GM23338 (cell line): ENCODE measurements at regions not wholly inside any gene's neighbourhood (a gene's known extent, or its start where the extent isn't known, plus 50 kb on each side); places are given as distances from the start of the nearest gene placed in this dataset.
"Not testable (repeated sequence)": the region's sequence is repeated elsewhere in the genome, so short reads cannot be mapped to it uniquely, and the experiment has no call there.

Experiments
- ATAC-seq: fragments of 200-7000 bp; cut with Tn5 transposase; 3 replicates; pipeline ENCODE4 v1.9.1; 2020
- DNase-seq: peaks from one replicate; pipeline ENCODE4 v3.0.0-alpha.2; 2015; ENCODE audit warnings: low spot score
- H2AFZ ChIP-seq: fragments of 200-600 bp; sonication (generic); 2 replicates; pipeline ENCODE4 v1.8.0; 2016; ENCODE audit warnings: antibody characterized with exemption, mild to moderate bottlenecking, moderate library complexity
- H3F3A ChIP-seq: fragments of 200-600 bp; sonication (generic); replicated peaks from 2 replicates; pipeline ENCODE4 v1.8.0; 2017; ENCODE audit warnings: antibody characterized with exemption, mixed run types, low read depth
- H3K27ac ChIP-seq: fragments of 200-600 bp; sonication (generic); 2 replicates; pipeline ENCODE4 v1.6.1; 2016; ENCODE audit warnings: low read depth
- H3K27me3 ChIP-seq: fragments of 200-600 bp; sonication (generic); 2 replicates; pipeline ENCODE4 v1.8.0; 2016; ENCODE audit warnings: mild to moderate bottlenecking, mixed run types, moderate library complexity; ENCODE audit not compliant: insufficient read depth
- H3K36me3 ChIP-seq: fragments of 200-600 bp; sonication (generic); 2 replicates; pipeline ENCODE4 v1.8.0; 2016; ENCODE audit warnings: mild to moderate bottlenecking; ENCODE audit not compliant: insufficient read depth
- H3K4me1 ChIP-seq: fragments of 200-600 bp; sonication (generic); 2 replicates; pipeline ENCODE4 v1.8.0; 2016; ENCODE audit warnings: mild to moderate bottlenecking, moderate library complexity; ENCODE audit not compliant: insufficient read depth
- H3K4me2 ChIP-seq: fragments of 200-600 bp; sonication (generic); 2 replicates; pipeline ENCODE4 v1.7.1; 2017; ENCODE audit warnings: mixed run types
- H3K4me3 ChIP-seq: fragments of 200-600 bp; sonication (generic); 2 replicates; pipeline ENCODE4 v1.6.1; 2016; ENCODE audit warnings: mixed run types
- H3K79me2 ChIP-seq: fragments of 200-600 bp; sonication (generic); replicated peaks from 2 replicates; pipeline ENCODE4 v1.8.0; 2017; ENCODE audit warnings: mild to moderate bottlenecking; ENCODE audit not compliant: insufficient read depth
- H3K9me2 ChIP-seq: fragments of 200-600 bp; sonication (generic); 2 replicates; pipeline ENCODE4 v1.8.0; 2017; ENCODE audit not compliant: insufficient read depth
- H4K20me1 ChIP-seq: fragments of 200-600 bp; sonication (generic); replicated peaks from 2 replicates; pipeline ENCODE4 v1.8.0; 2017; ENCODE audit warnings: mild to moderate bottlenecking; ENCODE audit not compliant: insufficient read depth
- H3K27ac Mint-ChIP-seq: 2 replicates; pipeline ENCODE4 v1.8.0; 2020; ENCODE audit warnings: inconsistent platforms, mild to moderate bottlenecking, moderate library complexity, mixed read lengths
- H3K27me3 Mint-ChIP-seq: 3 replicates; pipeline ENCODE4 v1.8.0; 2022; ENCODE audit warnings: low read depth, mild to moderate bottlenecking, moderate library complexity, mixed read lengths, inconsistent platforms; ENCODE audit not compliant: insufficient read depth, poor library complexity
- H3K36me3 Mint-ChIP-seq: 3 replicates; pipeline ENCODE4 v1.8.0; 2021; ENCODE audit warnings: low read depth, mild to moderate bottlenecking, inconsistent platforms, moderate library complexity, mixed read lengths
- H3K4me1 Mint-ChIP-seq: 3 replicates; pipeline ENCODE4 v1.8.0; 2020; ENCODE audit warnings: mild to moderate bottlenecking, inconsistent platforms, mixed read lengths
- H3K4me3 Mint-ChIP-seq: 3 replicates; pipeline ENCODE4 v1.8.0; 2021; ENCODE audit warnings: moderate library complexity, mild to moderate bottlenecking, inconsistent platforms, mixed read lengths
- H3K9me3 Mint-ChIP-seq: 3 replicates; pipeline ENCODE4 v1.8.0; 2020; ENCODE audit warnings: moderate library complexity, mild to moderate bottlenecking, inconsistent platforms, mixed read lengths
- CREB1 ChIP-seq: fragments of 250-450 bp; sonication (Bioruptor Pico); IDR thresholded peaks from 2 replicates; pipeline ENCODE4 v1.5.0; 2020; ENCODE audit warnings: low read depth, mild to moderate bottlenecking, moderate library complexity
- CTCF ChIP-seq, 2 experiments: fragments of 200-600 bp in 1 of 2; sonication (generic) in 1 of 2; conservative IDR thresholded peaks; 2 replicates each; pipeline versions ENCODE4 v1.5.1 to v1.6.1; 2016 to 2017; ENCODE audit warnings: antibody characterized with exemption in 2 of 2, low read depth in 2 of 2, mild to moderate bottlenecking in 2 of 2, moderate library complexity in 1 of 2
- EZH2 ChIP-seq: fragments of 200-600 bp; sonication (generic); IDR thresholded peaks from one replicate; pipeline ENCODE4 v1.8.0; 2017; ENCODE audit warnings: antibody characterized with exemption, mild to moderate bottlenecking, low read depth; ENCODE audit not compliant: unreplicated experiment
- EZH2phosphoT487 ChIP-seq: fragments of 200-600 bp; sonication (generic); IDR thresholded peaks from one replicate; pipeline ENCODE4 v1.8.1; 2018; ENCODE audit warnings: antibody characterized with exemption; ENCODE audit not compliant: unreplicated experiment
- JUNB ChIP-seq: IDR thresholded peaks from one replicate; pipeline ENCODE4 v1.6.1; 2016; ENCODE audit warnings: antibody characterized with exemption; ENCODE audit not compliant: unreplicated experiment
- NANOG ChIP-seq: IDR thresholded peaks from 2 replicates; pipeline ENCODE4 v1.6.1; 2016; ENCODE audit warnings: antibody characterized with exemption, borderline replicate concordance
- REST ChIP-seq: IDR thresholded peaks from one replicate; pipeline ENCODE4 v1.6.1; 2018; ENCODE audit warnings: antibody characterized with exemption; ENCODE audit not compliant: unreplicated experiment
- STAT1 ChIP-seq: IDR thresholded peaks from one replicate; pipeline ENCODE4 v1.6.1; 2016; ENCODE audit warnings: antibody characterized with exemption; ENCODE audit not compliant: unreplicated experiment
- TF ChIP-seq, protein P1 (sequence below): IDR thresholded peaks from 2 replicates; pipeline ENCODE4 v1.6.1; 2016; ENCODE audit warnings: antibody characterized with exemption

GRCh38 chr1:53399370-53400133, 59.6 kb upstream of the DMRTB1 start:
- ATAC-seq, DNase-seq, H3K27me3 ChIP-seq, H3K79me2 ChIP-seq, H3K4me3 ChIP-seq, H3K27ac ChIP-seq, H3K36me3 ChIP-seq, H3K9me2 ChIP-seq, H3K4me2 ChIP-seq, H3F3A ChIP-seq, H2AFZ ChIP-seq, H4K20me1 ChIP-seq, H3K27ac Mint-ChIP-seq, H3K4me3 Mint-ChIP-seq: not testable (repeated sequence)
- H3K4me1 ChIP-seq = peaks cover 35% of the 10 kb centered on the region
- peaks cover 15% of the 10 kb centered on the region for H3K27me3 Mint-ChIP-seq
- peaks cover 20% of the 10 kb centered on the region for H3K9me3 Mint-ChIP-seq
- peaks cover 40% of the 10 kb centered on the region for H3K4me1 Mint-ChIP-seq
- H3K36me3 Mint-ChIP-seq = peaks cover 15% of the 10 kb centered on the region

DNA sequence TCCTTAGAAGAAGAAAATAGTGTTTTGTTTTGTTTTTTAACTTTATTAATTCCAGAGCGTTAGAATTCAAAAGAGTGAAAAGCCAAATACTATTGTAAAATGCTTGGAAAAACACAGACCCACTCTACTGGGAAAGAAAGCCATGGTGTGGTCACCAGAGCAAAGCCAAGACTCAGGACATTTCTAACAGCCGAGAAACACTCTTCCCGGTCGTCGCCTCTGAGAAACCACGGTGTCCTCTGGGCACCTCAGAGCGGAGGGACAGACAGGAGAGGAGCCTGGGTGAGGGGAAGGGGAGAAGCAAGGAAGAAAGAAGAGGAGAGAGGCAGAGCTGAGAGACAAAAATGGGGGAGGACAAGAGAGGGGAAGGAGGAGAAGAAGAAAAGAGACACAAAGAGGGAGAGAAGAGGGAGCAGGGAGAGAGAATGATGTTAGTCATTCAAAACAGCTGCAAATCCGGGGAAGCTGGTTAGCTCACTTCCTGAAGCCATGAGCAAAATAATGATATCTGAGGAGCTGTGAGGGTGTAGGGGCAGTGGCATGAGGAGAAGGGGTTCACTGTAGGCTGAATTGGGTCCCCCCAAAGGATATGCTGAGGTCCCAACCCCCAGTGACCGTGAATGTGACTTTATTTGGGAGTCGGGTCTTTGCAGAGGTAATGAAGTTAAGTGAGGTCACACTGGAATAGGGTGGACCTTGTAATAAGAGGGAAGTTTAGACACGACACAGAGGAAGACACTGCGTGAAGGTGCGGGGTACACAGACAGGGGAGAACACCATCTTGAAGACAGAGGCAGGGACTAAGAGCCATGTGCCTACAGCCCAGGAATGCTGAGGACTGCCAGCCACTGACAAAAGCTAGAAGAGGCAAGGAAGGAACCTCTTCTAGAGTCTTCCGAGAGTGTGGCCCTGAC, 58.2 kb upstream of the DMRTB1 start:
- Histone ChIP-seq H3K4me3 (no peak overlapping the region), H3K27me3 (no peaks in the 10 kb centered on the region), H3K4me1 (peaks cover 29% of the 10 kb centered on the region), H3K27ac (no peak overlapping the region), H3K9me2 (no peaks in the 10 kb centered on the region), H2AFZ (0 out of 2 replicates have a peak overlapping the region, but pooled peaks have one; percentile 47), H3K36me3 (no peaks in the 10 kb centered on the region), H3K4me2 (no peak overlapping the region), H3K79me2 (no peaks in the 10 kb centered on the region), H4K20me1 (no peaks in the 10 kb centered on the region), H3F3A (no peaks in the 10 kb centered on the region)
- Mint-ChIP-seq H3K4me1 (peaks cover 28% of the 10 kb centered on the region), H3K9me3 (peaks cover 20% of the 10 kb centered on the region), H3K27ac (no peak overlapping the region), H3K36me3 (peaks cover 15% of the 10 kb centered on the region), H3K4me3 (no peak overlapping the region), H3K27me3 (peaks cover 18% of the 10 kb centered on the region)
- ATAC-seq (no peak), DNase-seq (no peak)
- no peak for TF ChIP-seq STAT1
- TF ChIP-seq REST = no peak
- TF ChIP-seq, protein P1, sequence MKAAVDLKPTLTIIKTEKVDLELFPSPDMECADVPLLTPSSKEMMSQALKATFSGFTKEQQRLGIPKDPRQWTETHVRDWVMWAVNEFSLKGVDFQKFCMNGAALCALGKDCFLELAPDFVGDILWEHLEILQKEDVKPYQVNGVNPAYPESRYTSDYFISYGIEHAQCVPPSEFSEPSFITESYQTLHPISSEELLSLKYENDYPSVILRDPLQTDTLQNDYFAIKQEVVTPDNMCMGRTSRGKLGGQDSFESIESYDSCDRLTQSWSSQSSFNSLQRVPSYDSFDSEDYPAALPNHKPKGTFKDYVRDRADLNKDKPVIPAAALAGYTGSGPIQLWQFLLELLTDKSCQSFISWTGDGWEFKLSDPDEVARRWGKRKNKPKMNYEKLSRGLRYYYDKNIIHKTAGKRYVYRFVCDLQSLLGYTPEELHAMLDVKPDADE = no peak
- no peak for TF ChIP-seq NANOG
- no peak for TF ChIP-seq CTCF (conservative IDR thresholded peaks at IDR 0.05; ENCODE audit: low read depth in 2 of 2)
- no peak for TF ChIP-seq EZH2
- TF ChIP-seq EZH2phosphoT487 = no peak
- no peak for TF ChIP-seq JUNB
- TF ChIP-seq CREB1 (CRISPR knock-in tag) = no peak
